Activated naive CD4-positive, alpha-beta T cell treated with anti-CD3 and anti-CD28 coated beads for 36 hours (primary cell): ENCODE measurements at regions not wholly inside any gene's neighbourhood (a gene's known extent, or its start where the extent isn't known, plus 50 kb on each side); places are given as distances from the start of the nearest gene placed in this dataset.

Source experiments
- CTCF ChIA-PET: fragments of 350-600 bp; sonication (Branson Sonifier 250); formaldehyde crosslinking; loops from one replicate; lab custom pipeline; 2021; ENCODE audit warnings: antibody characterized with exemption; lab: Charles Lee
- DNase-seq: peaks from one replicate; pipeline ENCODE4 v3.0.0-alpha.2; 2020
- H3K27ac Mint-ChIP-seq: one replicate; pipeline ENCODE4 v1.8.0; 2021; ENCODE audit warnings: mild to moderate bottlenecking, mixed read lengths
- H3K27me3 Mint-ChIP-seq: one replicate; pipeline ENCODE4 v1.8.0; 2021; ENCODE audit warnings: low read depth, mixed read lengths
- H3K36me3 Mint-ChIP-seq: one replicate; pipeline ENCODE4 v1.8.0; 2021; ENCODE audit warnings: low read depth, mixed read lengths
- H3K4me1 Mint-ChIP-seq: one replicate; pipeline ENCODE4 v1.8.0; 2021; ENCODE audit warnings: low read depth, mixed read lengths
- H3K4me3 Mint-ChIP-seq: one replicate; pipeline ENCODE4 v1.8.0; 2021; ENCODE audit warnings: mild to moderate bottlenecking, moderate library complexity, mixed read lengths
- H3K9me3 Mint-ChIP-seq: one replicate; pipeline ENCODE4 v1.8.0; 2021; ENCODE audit warnings: mixed read lengths
- intact Hi-C: fragments of 100-400 bp; cut with micrococcal nuclease; formaldehyde crosslinking; loops from one replicate; pipeline ENCODE4 v1.15.1; 2023

- Mint-ChIP-seq H3K36me3 (no peaks in the 10 kb centered on the region), H3K4me3 (no peak overlapping the region)
- CTCF ChIA-PET = no interaction called here
These were observed 288.0 kb upstream of the IRX4 start for GRCh38 chr5:2170761-2171160.

GRCh38 chr5:2169850-2170760, 287.4 kb upstream of the IRX4 start:
- Mint-ChIP-seq H3K9me3 (no peaks in the 10 kb centered on the region), H3K27ac (no peak overlapping the region), H3K36me3 (no peaks in the 10 kb centered on the region), H3K4me1 (no peaks in the 10 kb centered on the region), H3K27me3 (peaks cover 3% of the 10 kb centered on the region), H3K4me3 (no peak overlapping the region)
- CTCF ChIA-PET = no interaction called here
- intact Hi-C loops = no loop called here
- DNase-seq = no peak

More at GRCh38 chr5:2170761-2171160, 288.0 kb upstream of the IRX4 start:
- no peak for DNase-seq
- intact Hi-C loops = no loop called here
- Mint-ChIP-seq H3K27me3 (peaks cover under 1% of the 10 kb centered on the region), H3K27ac (no peak overlapping the region), H3K4me1 (no peaks in the 10 kb centered on the region), H3K9me3 (no peaks in the 10 kb centered on the region)

GRCh38 chr5:2169430-2169808, 286.7 kb upstream of the IRX4 start:
- Mint-ChIP-seq H3K4me3 (no peak overlapping the region), H3K36me3 (no peaks in the 10 kb centered on the region), H3K9me3 (no peaks in the 10 kb centered on the region), H3K4me1 (no peaks in the 10 kb centered on the region), H3K27ac (no peak overlapping the region), H3K27me3 (peaks cover 3% of the 10 kb centered on the region)
- no peak for DNase-seq
- CTCF ChIA-PET = no interaction called here
- intact Hi-C loops = no loop called here

- Mint-ChIP-seq H3K36me3 (no peaks in the 10 kb centered on the region), H3K9me3 (no peaks in the 10 kb centered on the region), H3K27me3 (peaks cover 8% of the 10 kb centered on the region), H3K4me1 (no peaks in the 10 kb centered on the region), H3K4me3 (no peak overlapping the region), H3K27ac (no peak overlapping the region)
- no peak for DNase-seq
- intact Hi-C loops = no loop called here
- CTCF ChIA-PET = no interaction called here
These were observed 286.1 kb upstream of the IRX4 start for GRCh38 chr5:2168601-2169429.

GRCh38 chr5:2167671-2168070, 284.9 kb upstream of the IRX4 start:
- no peak for DNase-seq
- peaks cover 8% of the 10 kb centered on the region for H3K27me3 Mint-ChIP-seq
- H3K4me3 Mint-ChIP-seq = no peak overlapping the region
- no peak overlapping the region for H3K27ac Mint-ChIP-seq
- H3K4me1 Mint-ChIP-seq = no peaks in the 10 kb centered on the region
- no peaks in the 10 kb centered on the region for H3K9me3 Mint-ChIP-seq
- no peaks in the 10 kb centered on the region for H3K36me3 Mint-ChIP-seq
- CTCF ChIA-PET = no interaction called here
- intact Hi-C loops = no loop called here

- Mint-ChIP-seq H3K4me3 (no peak overlapping the region), H3K36me3 (no peaks in the 10 kb centered on the region), H3K27ac (no peak overlapping the region), H3K4me1 (no peaks in the 10 kb centered on the region), H3K27me3 (peaks cover 8% of the 10 kb centered on the region), H3K9me3 (no peaks in the 10 kb centered on the region)
- intact Hi-C loops = no loop called here
- no peak for DNase-seq
- CTCF ChIA-PET = no interaction called here
These were observed 284.3 kb upstream of the IRX4 start for GRCh38 chr5:2166979-2167377.

- Mint-ChIP-seq H3K4me1 (no peaks in the 10 kb centered on the region), H3K4me3 (no peak overlapping the region), H3K27me3 (peaks cover 8% of the 10 kb centered on the region), H3K9me3 (no peaks in the 10 kb centered on the region), H3K36me3 (no peaks in the 10 kb centered on the region), H3K27ac (no peak overlapping the region)
- DNase-seq = no peak
- CTCF ChIA-PET = no interaction called here
- intact Hi-C loops = no loop called here
These were observed 283.7 kb upstream of the IRX4 start for GRCh38 chr5:2166306-2166978.

GRCh38 chr5:2165615-2166305, 283.0 kb upstream of the IRX4 start:
- Mint-ChIP-seq H3K4me3 (no peak overlapping the region), H3K36me3 (no peaks in the 10 kb centered on the region), H3K9me3 (no peaks in the 10 kb centered on the region), H3K4me1 (no peaks in the 10 kb centered on the region), H3K27me3 (peaks cover 8% of the 10 kb centered on the region), H3K27ac (no peak overlapping the region)
- CTCF ChIA-PET = no interaction called here
- intact Hi-C loops = no loop called here
- no peak for DNase-seq

GRCh38 chr5:2165203-2165602, 282.5 kb upstream of the IRX4 start:
- no peak for DNase-seq
- CTCF ChIA-PET = no interaction called here
- no peaks in the 10 kb centered on the region for H3K9me3 Mint-ChIP-seq
- intact Hi-C loops = no loop called here
- no peak overlapping the region for H3K27ac Mint-ChIP-seq
- no peaks in the 10 kb centered on the region for H3K36me3 Mint-ChIP-seq
- H3K4me3 Mint-ChIP-seq = no peak overlapping the region
- H3K27me3 Mint-ChIP-seq = peaks cover 8% of the 10 kb centered on the region
- no peaks in the 10 kb centered on the region for H3K4me1 Mint-ChIP-seq

GRCh38 chr5:2164586-2164985, 281.9 kb upstream of the IRX4 start:
- H3K9me3 Mint-ChIP-seq = no peaks in the 10 kb centered on the region
- H3K27me3 Mint-ChIP-seq = peaks cover 8% of the 10 kb centered on the region
- no peak for DNase-seq
- CTCF ChIA-PET = no interaction called here
- no peak overlapping the region for H3K4me3 Mint-ChIP-seq
- intact Hi-C loops = no loop called here
- H3K4me1 Mint-ChIP-seq = no peaks in the 10 kb centered on the region
- H3K36me3 Mint-ChIP-seq = no peaks in the 10 kb centered on the region
- H3K27ac Mint-ChIP-seq = no peak overlapping the region

GRCh38 chr5:2163940-2164490, 281.3 kb upstream of the IRX4 start:
- Mint-ChIP-seq H3K4me1 (no peaks in the 10 kb centered on the region), H3K27ac (no peak overlapping the region), H3K4me3 (no peak overlapping the region), H3K27me3 (peaks cover 8% of the 10 kb centered on the region), H3K9me3 (no peaks in the 10 kb centered on the region), H3K36me3 (no peaks in the 10 kb centered on the region)
- CTCF ChIA-PET = no interaction called here
- DNase-seq = no peak
- intact Hi-C loops = no loop called here
